Uterus (tissue), 3 donors: ENCODE measurements at regions not wholly inside any gene's neighbourhood (a gene's known extent, or its start where the extent isn't known, plus 50 kb on each side); places are given as distances from the start of the nearest gene placed in this dataset.

Experiments
- DNase-seq, 2 donors: peaks; one replicate each; pipeline ENCODE4 v3.0.0-alpha.2; 2019 to 2020
- H3K27ac ChIP-seq, 2 donors: fragments of 200-600 bp; sonication (generic); 1 replicate in 1 of 2; 2 replicates in 1 of 2; pipeline ENCODE4 v1.5.1; 2016 to 2018
- H3K27me3 ChIP-seq, 2 donors: fragments of 200-600 bp; sonication (generic); one replicate each; pipeline ENCODE4 v1.5.1; 2018 to 2019; ENCODE audit warnings: control low read depth in 1 of 2
- H3K36me3 ChIP-seq, 2 donors: fragments of 200-600 bp; sonication (generic); one replicate each; pipeline ENCODE4 v1.5.1; 2019; ENCODE audit warnings: control low read depth in 1 of 2
- H3K4me1 ChIP-seq, 2 donors: fragments of 200-600 bp; sonication (generic); one replicate each; pipeline ENCODE4 v1.5.1; 2018 to 2019; ENCODE audit warnings: control low read depth in 1 of 2
- H3K4me3 ChIP-seq, 2 donors: fragments of 200-600 bp; sonication (generic); 1 replicate in 1 of 2; 2 replicates in 1 of 2; pipeline ENCODE4 v1.5.1; 2018 to 2019; ENCODE audit warnings: mild to moderate bottlenecking in 1 of 2
- H3K9me3 ChIP-seq, 2 donors: fragments of 200-600 bp; sonication (generic); one replicate each; pipeline ENCODE4 v1.5.1; 2019; ENCODE audit warnings: control low read depth in 1 of 2
- CTCF ChIP-seq, 4 experiments: fragments of 200-600 bp in 2 of 4; fragments of 450-650 bp in 2 of 4; sonication (generic) in 2 of 4; IDR thresholded peaks; one replicate each; pipeline ENCODE4 v1.5.1; 2016 to 2019; ENCODE audit warnings: antibody characterized with exemption in 4 of 4, mild to moderate bottlenecking in 2 of 4, moderate library complexity in 1 of 4
- POLR2A ChIP-seq, 2 donors: fragments of 450-650 bp; IDR thresholded peaks; one replicate each; pipeline ENCODE4 v1.6.1; 2016; ENCODE audit warnings: antibody characterized with exemption in 2 of 2, mild to moderate bottlenecking in 1 of 2, moderate library complexity in 1 of 2
- intact Hi-C: fragments of 100-400 bp; cut with DNase I; formaldehyde crosslinking; loops from one replicate; pipeline ENCODE4 v1.15.1; 2023; ENCODE audit warnings: low total_unique reads
- donor health status: DM: yes; HTN: yes; CAD: no.

GRCh38 chr10:2094171-2094570 is 356.8 kb upstream of the ADARB2 start:
- TF ChIP-seq POLR2A (IDR thresholded peaks at IDR 0.05) (no peak), CTCF (IDR thresholded peaks at IDR 0.05) (no peak)
- Histone ChIP-seq H3K4me1 (no peaks in the 10 kb centered on the region), H3K36me3 (no peaks in the 10 kb centered on the region), H3K9me3 (no peaks in the 10 kb centered on the region), H3K27ac (no peak overlapping the region), H3K27me3 (no peaks in the 10 kb centered on the region), H3K4me3 (no peak overlapping the region)
- intact Hi-C loops: no loop called here
- no peak for DNase-seq

DNA sequence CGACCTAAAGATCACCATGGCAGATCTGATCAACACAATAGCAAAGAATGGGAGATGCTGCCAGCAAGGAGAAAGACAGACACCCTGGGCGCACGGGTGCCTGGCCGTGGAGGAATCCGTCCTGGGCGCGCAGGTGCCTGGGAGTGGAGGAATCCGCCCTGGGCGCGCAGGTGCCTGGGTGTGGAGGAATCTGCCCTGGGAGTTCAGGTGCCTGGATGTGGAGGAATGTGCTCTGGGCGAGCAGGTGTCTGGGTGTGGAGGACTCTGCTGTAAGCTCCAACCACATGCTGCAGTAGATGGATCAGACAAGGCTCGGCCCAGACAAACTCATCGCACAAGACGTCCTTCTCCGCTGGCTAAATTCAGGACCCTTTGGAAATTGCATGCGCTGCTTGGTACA is 346.3 kb upstream of the ADARB2 start:
- TF ChIP-seq CTCF (IDR thresholded peaks at IDR 0.05) (no peak), POLR2A (IDR thresholded peaks at IDR 0.05) (no peak)
- intact Hi-C loops: no loop called here
- no peaks in the 10 kb centered on the region for H3K36me3 ChIP-seq
- H3K4me1 ChIP-seq: no peaks in the 10 kb centered on the region
- H3K27ac ChIP-seq: no peak overlapping the region
- H3K4me3 ChIP-seq: no peak overlapping the region
- DNase-seq: no peak
- no peaks in the 10 kb centered on the region for H3K9me3 ChIP-seq
- no peaks in the 10 kb centered on the region for H3K27me3 ChIP-seq

GRCh38 chr10:2081501-2081900 is 344.2 kb upstream of the ADARB2 start:
- H3K27me3 ChIP-seq: no peaks in the 10 kb centered on the region
- intact Hi-C loops: no loop called here
- DNase-seq: no peak

GRCh38 chr10:2079603-2080078 is 342.3 kb upstream of the ADARB2 start:
- Histone ChIP-seq H3K36me3 (no peaks in the 10 kb centered on the region), H3K4me3 (no peak overlapping the region), H3K27ac (no peak overlapping the region), H3K9me3 (no peaks in the 10 kb centered on the region), H3K4me1 (no peaks in the 10 kb centered on the region), H3K27me3 (no peaks in the 10 kb centered on the region)
- no peak for DNase-seq
- intact Hi-C loops: no loop called here
- no peak for TF ChIP-seq CTCF (IDR thresholded peaks at IDR 0.05)
- no peak for TF ChIP-seq POLR2A (IDR thresholded peaks at IDR 0.05)

More at GRCh38 chr10:2081501-2081900, 344.2 kb upstream of the ADARB2 start:
- Histone ChIP-seq H3K27ac (no peak overlapping the region), H3K4me1 (no peaks in the 10 kb centered on the region), H3K36me3 (no peaks in the 10 kb centered on the region), H3K4me3 (no peak overlapping the region), H3K9me3 (no peaks in the 10 kb centered on the region)
- TF ChIP-seq POLR2A (IDR thresholded peaks at IDR 0.05) (no peak), CTCF (IDR thresholded peaks at IDR 0.05) (no peak)

GRCh38 chr10:2077231-2077630 is 339.9 kb upstream of the ADARB2 start:
- intact Hi-C loops: no loop called here
- Histone ChIP-seq H3K4me1 (no peaks in the 10 kb centered on the region), H3K9me3 (no peaks in the 10 kb centered on the region), H3K4me3 (no peak overlapping the region), H3K27ac (no peak overlapping the region), H3K36me3 (no peaks in the 10 kb centered on the region), H3K27me3 (no peaks in the 10 kb centered on the region)
- TF ChIP-seq POLR2A (IDR thresholded peaks at IDR 0.05): no peak
- no peak for TF ChIP-seq CTCF (IDR thresholded peaks at IDR 0.05)
- no peak for DNase-seq
